Neutrophil (primary cell): ENCODE measurements at regions not wholly inside any gene's neighbourhood (a gene's known extent, or its start where the extent isn't known, plus 50 kb on each side); places are given as distances from the start of the nearest gene placed in this dataset.

Experiments used
- H3K27ac ChIP-seq: fragments of 200-600 bp; sonication (generic); 2 replicates; pipeline ENCODE4 v1.5.1; 2016; ENCODE audit warnings: mild to moderate bottlenecking, moderate library complexity
- H3K27me3 ChIP-seq: fragments of 200-600 bp; sonication (generic); 2 replicates; pipeline ENCODE4 v1.6.0; 2016; ENCODE audit warnings: mild to moderate bottlenecking
- H3K36me3 ChIP-seq: fragments of 200-600 bp; sonication (generic); 2 replicates; pipeline ENCODE4 v1.5.1; 2017
- H3K4me1 ChIP-seq, 2 experiments: fragments of 200-600 bp in 1 of 2; sonication (generic) in 1 of 2; 1 replicate in 1 of 2; 2 replicates in 1 of 2; pipeline versions ENCODE4 v1.5.1 to v1.6.1; 2013 to 2016; ENCODE audit warnings: low read depth in 1 of 2, low read length in 1 of 2, mild to moderate bottlenecking in 1 of 2, moderate library complexity in 1 of 2; ENCODE audit not compliant: control insufficient read depth in 1 of 2, insufficient read depth in 1 of 2
- H3K4me3 ChIP-seq, 2 experiments: fragments of 200-600 bp in 1 of 2; sonication (generic) in 1 of 2; 1 replicate in 1 of 2; 2 replicates in 1 of 2; pipeline ENCODE4 v1.5.1; 2013 to 2016; ENCODE audit warnings: low read depth in 1 of 2, low read length in 1 of 2, mild to moderate bottlenecking in 1 of 2, moderate library complexity in 1 of 2
- H3K9me3 ChIP-seq: fragments of 200-600 bp; sonication (generic); 2 replicates; pipeline ENCODE4 v1.5.1; 2016
- CTCF ChIP-seq: fragments of 200-600 bp; sonication (generic); IDR thresholded peaks from 2 replicates; pipeline ENCODE4 v1.5.1; 2016; ENCODE audit warnings: antibody characterized with exemption

GRCh38 chr19:16016226-16017137 lies 59.8 kb upstream of the TPM4 start:
- no peak for TF ChIP-seq CTCF
- H3K27me3 ChIP-seq: no peaks in the 10 kb centered on the region
- H3K36me3 ChIP-seq: no peaks in the 10 kb centered on the region
- no peak overlapping the region for H3K27ac ChIP-seq
- H3K4me3 ChIP-seq: no peak overlapping the region
- no peaks in the 10 kb centered on the region for H3K9me3 ChIP-seq
- no peaks in the 10 kb centered on the region for H3K4me1 ChIP-seq

GRCh38 chr19:16017138-16017490 lies 59.2 kb upstream of the TPM4 start:
- H3K27me3 ChIP-seq: no peaks in the 10 kb centered on the region
- no peak for TF ChIP-seq CTCF
- H3K27ac ChIP-seq: no peak overlapping the region
- H3K36me3 ChIP-seq: no peaks in the 10 kb centered on the region
- H3K4me3 ChIP-seq: no peak overlapping the region
- no peaks in the 10 kb centered on the region for H3K9me3 ChIP-seq
- H3K4me1 ChIP-seq: no peaks in the 10 kb centered on the region

GRCh38 chr19:16018106-16018755 lies 58.1 kb upstream of the TPM4 start:
- no peaks in the 10 kb centered on the region for H3K4me1 ChIP-seq
- no peak overlapping the region for H3K4me3 ChIP-seq
- no peaks in the 10 kb centered on the region for H3K27me3 ChIP-seq
- no peaks in the 10 kb centered on the region for H3K9me3 ChIP-seq
- TF ChIP-seq CTCF: no peak
- no peaks in the 10 kb centered on the region for H3K36me3 ChIP-seq
- H3K27ac ChIP-seq: no peak overlapping the region

GRCh38 chr19:16018801-16019551 lies 57.3 kb upstream of the TPM4 start:
- Histone ChIP-seq H3K27ac (no peak overlapping the region), H3K4me3 (no peak overlapping the region), H3K4me1 (no peaks in the 10 kb centered on the region), H3K9me3 (no peaks in the 10 kb centered on the region), H3K36me3 (no peaks in the 10 kb centered on the region), H3K27me3 (no peaks in the 10 kb centered on the region)
- no peak for TF ChIP-seq CTCF

GRCh38 chr19:16019691-16020448 lies 56.4 kb upstream of the TPM4 start:
- no peak overlapping the region for H3K4me3 ChIP-seq
- H3K36me3 ChIP-seq: no peaks in the 10 kb centered on the region
- no peaks in the 10 kb centered on the region for H3K9me3 ChIP-seq
- H3K27ac ChIP-seq: no peak overlapping the region
- no peaks in the 10 kb centered on the region for H3K27me3 ChIP-seq
- H3K4me1 ChIP-seq: no peaks in the 10 kb centered on the region
- TF ChIP-seq CTCF: no peak
